Hepatocyte (in vitro differentiated cells): ENCODE measurements at regions not wholly inside any gene's neighbourhood (a gene's known extent, or its start where the extent isn't known, plus 50 kb on each side); places are given as distances from the start of the nearest gene placed in this dataset.

Experiments used
- DNase-seq: peaks from one replicate; pipeline ENCODE4 v3.0.0-alpha.2; 2016; ENCODE audit warnings: low spot score
- H2AFZ ChIP-seq: fragments of 200-600 bp; sonication (generic); 2 replicates; pipeline ENCODE4 v1.6.0; 2016; ENCODE audit warnings: antibody characterized with exemption, mild to moderate bottlenecking
- H3K27ac ChIP-seq: fragments of 200-600 bp; sonication (generic); 2 replicates; pipeline ENCODE4 v1.5.1; 2016; ENCODE audit warnings: mild to moderate bottlenecking
- H3K27me3 ChIP-seq: fragments of 200-600 bp; sonication (generic); 2 replicates; pipeline ENCODE4 v1.6.1; 2016
- H3K36me3 ChIP-seq: fragments of 200-600 bp; sonication (generic); replicated peaks from 2 replicates; pipeline ENCODE4 v1.5.1; 2016; ENCODE audit warnings: low read depth; ENCODE audit not compliant: insufficient read depth
- H3K4me1 ChIP-seq: fragments of 200-600 bp; sonication (generic); 2 replicates; pipeline ENCODE4 v1.5.1; 2016; ENCODE audit warnings: mild to moderate bottlenecking, moderate library complexity; ENCODE audit not compliant: insufficient read depth
- H3K4me2 ChIP-seq: fragments of 200-600 bp; sonication (generic); 2 replicates; pipeline ENCODE4 v1.6.0; 2016
- H3K4me3 ChIP-seq: fragments of 200-600 bp; sonication (generic); 2 replicates; pipeline ENCODE4 v1.5.1; 2016; ENCODE audit warnings: mild to moderate bottlenecking
- H3K79me2 ChIP-seq: fragments of 200-600 bp; sonication (generic); 2 replicates; pipeline ENCODE4 v1.6.0; 2017; ENCODE audit warnings: mild to moderate bottlenecking
- H3K9me2 ChIP-seq: fragments of 200-600 bp; sonication (generic); replicated peaks from 2 replicates; pipeline ENCODE4 v1.6.0; 2017; ENCODE audit warnings: mild to moderate bottlenecking; ENCODE audit not compliant: insufficient read depth
- H3K9me3 ChIP-seq: fragments of 200-600 bp; sonication (generic); 2 replicates; pipeline ENCODE4 v1.5.1; 2016; ENCODE audit warnings: low read depth, mild to moderate bottlenecking
- H4K20me1 ChIP-seq: fragments of 200-600 bp; sonication (generic); 2 replicates; pipeline ENCODE4 v1.6.0; 2016; ENCODE audit warnings: mild to moderate bottlenecking; ENCODE audit not compliant: insufficient read depth, poor library complexity, severe bottlenecking
- EZH2 ChIP-seq: fragments of 200-600 bp; sonication (generic); IDR thresholded peaks from 2 replicates; pipeline ENCODE4 v1.6.1; 2016; ENCODE audit warnings: antibody characterized with exemption, mild to moderate bottlenecking, borderline replicate concordance
- EZH2phosphoT487 ChIP-seq: fragments of 200-600 bp; sonication (generic); IDR thresholded peaks from one replicate; pipeline ENCODE4 v1.6.1; 2018; ENCODE audit warnings: antibody characterized with exemption, mild to moderate bottlenecking, low read depth, moderate library complexity; ENCODE audit not compliant: unreplicated experiment, severe bottlenecking
- WGBS: methylation state at CpG from one replicate; pipeline ENCODE4 v1.1.6; 2016; ENCODE audit warnings: low lambda C conversion rate; ENCODE audit errors: missing lambda C conversion rate; 5-methylcytosine and 5-hydroxymethylcytosine counted together
- TF ChIP-seq, protein P1 (sequence below): fragments of 200-600 bp; sonication (generic); IDR thresholded peaks from 2 replicates; pipeline ENCODE4 v1.5.1; 2016; ENCODE audit warnings: antibody characterized with exemption, mild to moderate bottlenecking; ENCODE audit not compliant: poor library complexity

DNA sequence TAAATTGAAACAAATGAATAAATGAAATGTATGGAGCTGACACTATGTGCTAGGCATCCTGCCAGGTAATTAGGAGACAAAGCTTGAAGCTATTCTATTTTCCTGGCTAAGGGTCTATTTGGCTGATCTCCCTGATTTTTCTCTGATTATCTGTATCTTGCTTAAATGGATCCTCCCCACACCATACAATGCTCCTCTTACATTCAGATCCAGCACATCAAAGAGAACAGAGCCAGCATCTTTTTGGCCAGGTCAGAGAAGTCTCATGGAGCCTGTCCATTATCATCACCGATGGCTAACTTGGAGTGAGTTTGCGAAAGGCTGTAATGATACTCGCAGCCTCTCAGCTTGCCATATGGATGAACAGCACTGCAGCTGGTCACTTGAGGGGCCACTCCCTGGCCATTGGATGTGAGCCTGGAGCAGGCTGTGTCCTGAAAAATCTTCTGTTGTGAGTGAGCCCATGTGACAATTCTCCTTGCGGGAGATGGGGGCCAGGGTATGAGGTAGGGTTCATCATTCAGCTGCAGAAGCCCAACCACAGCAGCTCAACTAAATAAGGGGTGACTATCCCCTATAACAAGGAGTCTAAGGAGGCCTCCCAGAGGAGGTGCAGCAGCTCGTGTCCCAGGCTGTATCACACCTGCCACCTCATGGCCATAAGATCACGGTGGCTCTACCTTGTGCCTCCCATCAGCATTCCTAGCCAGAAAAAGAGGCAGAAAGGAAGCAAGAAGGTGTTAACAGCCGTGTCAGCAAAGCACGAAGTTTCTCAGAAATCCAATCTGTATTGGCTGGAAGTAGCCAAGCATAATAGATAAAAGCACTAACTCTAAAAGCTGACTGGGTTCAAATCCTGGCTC is 69.3 kb upstream of the ST8SIA2 start:
- Histone ChIP-seq H3K4me3 (no peak overlapping the region), H3K27me3 (peaks cover 26% of the 10 kb centered on the region), H2AFZ (no peak overlapping the region), H3K4me1 (no peaks in the 10 kb centered on the region), H3K36me3 (no peaks in the 10 kb centered on the region), H3K9me2 (no peaks in the 10 kb centered on the region), H3K79me2 (no peaks in the 10 kb centered on the region), H4K20me1 (no peaks in the 10 kb centered on the region), H3K27ac (no peak overlapping the region), H3K4me2 (no peak overlapping the region), H3K9me3 (no peaks in the 10 kb centered on the region)
- 80% methylated on average over 8 of the region's 8 CpGs for WGBS
- no peak for DNase-seq
- TF ChIP-seq, protein P1, sequence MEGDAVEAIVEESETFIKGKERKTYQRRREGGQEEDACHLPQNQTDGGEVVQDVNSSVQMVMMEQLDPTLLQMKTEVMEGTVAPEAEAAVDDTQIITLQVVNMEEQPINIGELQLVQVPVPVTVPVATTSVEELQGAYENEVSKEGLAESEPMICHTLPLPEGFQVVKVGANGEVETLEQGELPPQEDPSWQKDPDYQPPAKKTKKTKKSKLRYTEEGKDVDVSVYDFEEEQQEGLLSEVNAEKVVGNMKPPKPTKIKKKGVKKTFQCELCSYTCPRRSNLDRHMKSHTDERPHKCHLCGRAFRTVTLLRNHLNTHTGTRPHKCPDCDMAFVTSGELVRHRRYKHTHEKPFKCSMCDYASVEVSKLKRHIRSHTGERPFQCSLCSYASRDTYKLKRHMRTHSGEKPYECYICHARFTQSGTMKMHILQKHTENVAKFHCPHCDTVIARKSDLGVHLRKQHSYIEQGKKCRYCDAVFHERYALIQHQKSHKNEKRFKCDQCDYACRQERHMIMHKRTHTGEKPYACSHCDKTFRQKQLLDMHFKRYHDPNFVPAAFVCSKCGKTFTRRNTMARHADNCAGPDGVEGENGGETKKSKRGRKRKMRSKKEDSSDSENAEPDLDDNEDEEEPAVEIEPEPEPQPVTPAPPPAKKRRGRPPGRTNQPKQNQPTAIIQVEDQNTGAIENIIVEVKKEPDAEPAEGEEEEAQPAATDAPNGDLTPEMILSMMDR, result no peak
- no peak for TF ChIP-seq EZH2phosphoT487
- no peak for TF ChIP-seq EZH2

DNA sequence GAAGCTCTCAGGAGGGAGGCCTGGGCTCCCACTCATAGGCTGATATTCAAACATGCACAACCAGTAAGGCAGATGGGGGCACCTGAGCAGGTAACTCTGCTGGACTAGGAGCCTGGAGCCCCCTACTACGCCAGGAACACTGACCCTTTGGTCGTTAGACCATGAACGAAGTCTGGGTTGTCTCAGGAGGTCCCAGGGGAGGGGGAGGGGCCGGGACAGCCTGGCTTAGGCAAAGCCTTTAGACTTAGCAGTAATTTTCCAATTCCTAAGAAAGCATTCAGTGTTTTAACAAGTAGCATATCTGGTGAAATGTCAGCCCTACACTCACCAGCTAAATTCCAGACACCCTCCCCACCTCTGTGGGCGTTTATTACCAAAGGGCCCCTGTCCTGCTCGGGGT is 67.4 kb upstream of the ST8SIA2 start:
- Histone ChIP-seq H4K20me1 (no peaks in the 10 kb centered on the region), H3K4me3 (no peak overlapping the region), H3K36me3 (no peaks in the 10 kb centered on the region), H3K9me2 (no peaks in the 10 kb centered on the region), H3K4me2 (no peak overlapping the region), H2AFZ (no peak overlapping the region), H3K9me3 (no peaks in the 10 kb centered on the region), H3K27me3 (peaks cover 13% of the 10 kb centered on the region), H3K4me1 (no peaks in the 10 kb centered on the region), H3K79me2 (no peaks in the 10 kb centered on the region), H3K27ac (no peak overlapping the region)
- DNase-seq, result no peak
- 58% methylated on average over 6 of the region's 6 CpGs for WGBS
- TF ChIP-seq EZH2 (no peak), EZH2phosphoT487 (no peak)
- TF ChIP-seq, protein P1, result no peak

DNA sequence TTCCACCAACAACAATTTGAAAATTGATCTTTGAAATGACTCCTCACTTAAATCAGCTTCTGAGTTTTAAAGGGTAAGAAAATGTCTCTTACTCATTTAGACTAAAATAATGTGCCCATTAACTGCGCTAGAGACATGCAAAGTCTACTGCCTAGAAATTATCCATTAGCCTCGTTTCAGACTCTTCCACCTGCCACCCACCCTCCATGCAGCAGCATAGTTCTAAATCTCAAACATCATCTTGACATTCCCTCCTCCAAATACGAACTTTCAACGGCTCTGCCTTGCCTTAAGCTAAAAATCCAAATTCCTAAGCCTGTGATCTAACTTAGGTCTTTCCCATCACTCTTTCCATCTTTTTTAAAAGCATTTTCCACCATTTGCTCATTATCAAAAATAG is 66.6 kb upstream of the ST8SIA2 start:
- Histone ChIP-seq H3K4me3 (no peak overlapping the region), H3K4me2 (no peak overlapping the region), H3K9me3 (no peaks in the 10 kb centered on the region), H3K4me1 (no peaks in the 10 kb centered on the region), H3K36me3 (no peaks in the 10 kb centered on the region), H3K9me2 (no peaks in the 10 kb centered on the region), H4K20me1 (no peaks in the 10 kb centered on the region), H3K79me2 (no peaks in the 10 kb centered on the region), H3K27me3 (peaks cover 13% of the 10 kb centered on the region), H3K27ac (no peak overlapping the region), H2AFZ (no peak overlapping the region)
- 69% methylated on average over 4 of the region's 4 CpGs for WGBS
- DNase-seq, result no peak
- TF ChIP-seq EZH2phosphoT487 (no peak), EZH2 (no peak)
- TF ChIP-seq, protein P1, result no peak
